A549 (cell line): ENCODE measurements at regions not wholly inside any gene's neighbourhood (a gene's known extent, or its start where the extent isn't known, plus 50 kb on each side); places are given as distances from the start of the nearest gene placed in this dataset.

ENCODE experiments used
- ATAC-seq, 2 experiments: fragments of 200-7000 bp in 1 of 2; fragments of >200 bp in 1 of 2; cut with Nextera tagmentation in 1 of 2; cut with Tn5 transposase in 1 of 2; 3 replicates each; pipeline versions ENCODE4 v1.8.0 to v1.9.1; 2018 to 2020; ENCODE audit warnings: mild to moderate bottlenecking in 1 of 2, moderate library complexity in 1 of 2
- CTCF ChIA-PET: fragments of 300-600 bp; sonication (Branson Sonifier 250); formaldehyde crosslinking; extraction: SDS; loops from one replicate; lab custom pipeline; 2021; ENCODE audit warnings: antibody characterized with exemption, inconsistent platforms; lab: Yijun Ruan, JAX
- POLR2A ChIA-PET: fragments of 350-600 bp; formaldehyde crosslinking; extraction: SDS; loops from one replicate; lab custom pipeline; 2021; ENCODE audit warnings: antibody characterized with exemption, inconsistent platforms; lab: Yijun Ruan, JAX
- DNase-seq, 2 experiments: peaks; one replicate each; pipeline versions ENCODE4 v3.0.0 to v3.0.0-alpha.2; 2011 to 2016; ENCODE audit warnings: low read depth in 1 of 2, low spot score in 1 of 2
- FAIRE-seq: peaks from 2 replicates; lab custom pipeline; 2011; peaks lifted over from hg19 to GRCh38; lab: Jason Lieb, UNC
- H3K27ac ChIP-seq, 2 experiments: fragments of >200 bp; sonication (Bioruptor Twin); formaldehyde crosslinking; 3 replicates each; pipeline ENCODE4 v1.5.1; 2016 to 2017
- H3K4me1 ChIP-seq: fragments of >200 bp; sonication (Bioruptor Twin); formaldehyde crosslinking; 3 replicates; pipeline ENCODE4 v1.6.1; 2016
- H3K4me2 ChIP-seq: fragments of >200 bp; sonication (Bioruptor Twin); formaldehyde crosslinking; 3 replicates; pipeline ENCODE4 v1.6.1; 2016
- H3K4me3 ChIP-seq: fragments of >200 bp; sonication (Bioruptor Twin); formaldehyde crosslinking; 3 replicates; pipeline ENCODE4 v1.5.1; 2016
- H3K9me3 ChIP-seq: fragments of >200 bp; sonication (Bioruptor Twin); formaldehyde crosslinking; 3 replicates; pipeline ENCODE4 v1.6.1; 2016
- BHLHE40 ChIP-seq: IDR thresholded peaks from 2 replicates; pipeline ENCODE4 v1.6.1; 2012; ENCODE audit warnings: low read depth, low read length, inconsistent platforms
- CBX8 ChIP-seq: fragments of 200-600 bp; sonication (generic); IDR thresholded peaks from 2 replicates; pipeline ENCODE4 v1.6.1; 2016
- CHD4 ChIP-seq: fragments of 200-600 bp; sonication (generic); IDR thresholded peaks from 2 replicates; pipeline ENCODE4 v1.6.1; 2016; ENCODE audit warnings: antibody characterized with exemption, mild to moderate bottlenecking, borderline replicate concordance
- E2F6 ChIP-seq: IDR thresholded peaks from 2 replicates; pipeline ENCODE4 v1.6.1; 2012; ENCODE audit warnings: low read depth, borderline replicate concordance
- FOSB ChIP-seq: fragments of 250-450 bp; sonication (Bioruptor Pico); IDR thresholded peaks from 2 replicates; pipeline ENCODE4 v1.5.0; 2020; ENCODE audit warnings: mild to moderate bottlenecking, moderate library complexity
- HES2 ChIP-seq: fragments of >200 bp; sonication (Bioruptor Twin); formaldehyde crosslinking; IDR thresholded peaks from 2 replicates; pipeline ENCODE4 v1.6.1; 2016
- HMGXB4 ChIP-seq: fragments of 250-450 bp; sonication (Bioruptor Pico); IDR thresholded peaks from 2 replicates; pipeline ENCODE4 v1.5.0; 2021; ENCODE audit warnings: mild to moderate bottlenecking, moderate library complexity, borderline replicate concordance
- JUN ChIP-seq, 2 experiments: fragments of >200 bp; sonication (Bioruptor Twin); formaldehyde crosslinking; IDR thresholded peaks; 2 replicates in 1 of 2; 3 replicates in 1 of 2; pipeline ENCODE4 v1.6.1; 2016 to 2017
- JUNB ChIP-seq: fragments of >200 bp; sonication (Bioruptor Twin); formaldehyde crosslinking; IDR thresholded peaks from 2 replicates; pipeline ENCODE4 v1.6.1; 2016
- KDM1A ChIP-seq: fragments of 200-600 bp; sonication (generic); IDR thresholded peaks from 2 replicates; pipeline ENCODE4 v1.6.1; 2016; ENCODE audit warnings: low read depth, mild to moderate bottlenecking
- NR3C1 ChIP-seq: fragments of >200 bp; sonication (Bioruptor Twin); formaldehyde crosslinking; IDR thresholded peaks from 3 replicates; pipeline ENCODE4 v1.6.1; 2017
- PHF8 ChIP-seq: fragments of 200-600 bp; sonication (generic); IDR thresholded peaks from 2 replicates; pipeline ENCODE4 v1.6.1; 2016; ENCODE audit warnings: low read depth, mild to moderate bottlenecking, antibody characterized with exemption, moderate library complexity, borderline replicate concordance
- RCOR1 ChIP-seq: fragments of 150-350 bp; IDR thresholded peaks from 2 replicates; pipeline ENCODE4 v1.6.1; 2014; ENCODE audit warnings: antibody characterized with exemption, low read length, low read depth
- REST ChIP-seq: fragments of 200-600 bp; sonication (generic); IDR thresholded peaks from 2 replicates; pipeline ENCODE4 v1.6.1; 2016; ENCODE audit warnings: antibody characterized with exemption, mild to moderate bottlenecking, moderate library complexity
- TFCP2L1 ChIP-seq: fragments of 250-450 bp; sonication (Bioruptor Pico); IDR thresholded peaks from 2 replicates; pipeline ENCODE4 v1.5.0; 2021; ENCODE audit warnings: mild to moderate bottlenecking
- USF2 ChIP-seq: fragments of 450-650 bp; IDR thresholded peaks from 2 replicates; pipeline ENCODE4 v1.6.1; 2014; ENCODE audit warnings: antibody characterized with exemption
- WGBS: methylation state at CpG from one replicate; pipeline ENCODE4 v1.1.6; 2017; ENCODE audit errors: missing lambda C conversion rate; 5-methylcytosine and 5-hydroxymethylcytosine counted together

- 27% methylated on average over 1 of the region's 1 CpG for WGBS
- Histone ChIP-seq H3K4me3 (no peak overlapping the region), H3K9me3 (no peaks in the 10 kb centered on the region), H3K4me2 (no peak overlapping the region), H3K4me1 (no peaks in the 10 kb centered on the region), H3K27ac (no peak overlapping the region)
- CTCF ChIA-PET = no interaction called here
- DNase-seq (no peak), FAIRE-seq (no peak), ATAC-seq (no peak)
- TF ChIP-seq HMGXB4 (CRISPR knock-in tag) (no peak), RCOR1 (no peak), TFCP2L1 (no peak), CBX8 (no peak), JUN (IDR thresholded peaks at IDR 0.05) (no peak)
- POLR2A ChIA-PET = no interaction called here
Measured at GRCh38 chr2:66897181-66897580, 462.3 kb downstream of the MEIS1 start.

- FAIRE-seq (no peak), DNase-seq (no peak), ATAC-seq (no peak)
- POLR2A ChIA-PET = no interaction called here
- H3K4me3 ChIP-seq = no peak overlapping the region
- no peak overlapping the region for H3K27ac ChIP-seq
- WGBS = 13% methylated on average over 2 of the region's 2 CpGs
- H3K4me2 ChIP-seq = no peak overlapping the region
- no peak for TF ChIP-seq PHF8
- no peak for TF ChIP-seq JUNB
- TF ChIP-seq CBX8 = no peak
- no peak for TF ChIP-seq NR3C1
- no peak for TF ChIP-seq E2F6
- TF ChIP-seq USF2 = no peak
- TF ChIP-seq FOSB (CRISPR knock-in tag) = no peak
- TF ChIP-seq, all 56 proteins: peak for 0
- CTCF ChIA-PET = no interaction called here
- Histone ChIP-seq H3K9me3 (no peaks in the 10 kb centered on the region), H3K4me1 (no peaks in the 10 kb centered on the region)
Measured at GRCh38 chr2:66897691-66898150, 462.8 kb downstream of the MEIS1 start.

GRCh38 chr2:66899109-66899508, 464.2 kb downstream of the MEIS1 start:
- DNase-seq (no peak), ATAC-seq (no peak), FAIRE-seq (no peak)
- Histone ChIP-seq H3K9me3 (no peaks in the 10 kb centered on the region), H3K4me1 (no peaks in the 10 kb centered on the region), H3K4me3 (no peak overlapping the region), H3K27ac (no peak overlapping the region), H3K4me2 (no peak overlapping the region)
- CTCF ChIA-PET = no interaction called here
- TF ChIP-seq REST = no peak
- TF ChIP-seq KDM1A = no peak
- TF ChIP-seq RCOR1 = no peak
- TF ChIP-seq JUNB = no peak
- no peak for TF ChIP-seq BHLHE40
- no peak for TF ChIP-seq HES2
- no peak for TF ChIP-seq CHD4
- 9% methylated on average over 2 of the region's 2 CpGs for WGBS
- POLR2A ChIA-PET = no interaction called here
